HG03060 (cell line): ENCODE measurements at regions not wholly inside any gene's neighbourhood (a gene's known extent, or its start where the extent isn't known, plus 50 kb on each side); places are given as distances from the start of the nearest gene placed in this dataset.
"Not testable (repeated sequence)": the region's sequence is repeated elsewhere in the genome, so short reads cannot be mapped to it uniquely, and the experiment has no call there.

Experiments used
- ATAC-seq: cut with Tn5 transposase; IDR thresholded peaks from one replicate; pipeline ENCODE4 v1.9.1; 2021; ENCODE audit warnings: low read depth, moderate number of reproducible peaks; ENCODE audit not compliant: unreplicated experiment

- ATAC-seq: no peak
Measured at GRCh38 chrX:138254001-138254400, 457.5 kb downstream of the FGF13 start.

DNA sequence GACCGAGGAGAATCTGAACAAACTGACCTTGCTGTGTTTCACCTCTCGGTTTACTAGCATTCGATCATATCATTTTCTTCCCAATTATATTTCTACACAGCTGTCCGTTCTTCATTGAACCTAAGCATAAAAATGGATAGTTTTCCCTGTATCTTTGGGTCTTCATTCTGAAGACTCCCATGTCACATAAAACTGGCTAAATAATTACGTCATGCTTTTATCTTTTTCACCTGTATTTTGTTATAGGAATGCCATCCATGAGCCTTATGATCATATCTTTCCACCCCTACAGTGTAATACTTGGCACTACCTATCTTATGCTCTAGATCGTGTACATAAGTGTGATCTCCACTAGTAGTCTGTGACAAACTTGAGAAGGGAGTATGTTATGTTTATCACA is 456.1 kb downstream of the FGF13 start:
- ATAC-seq: no peak

- ATAC-seq: not testable (repeated sequence)
Measured at GRCh38 chrX:138264095-138264494, 447.4 kb downstream of the FGF13 start.

DNA sequence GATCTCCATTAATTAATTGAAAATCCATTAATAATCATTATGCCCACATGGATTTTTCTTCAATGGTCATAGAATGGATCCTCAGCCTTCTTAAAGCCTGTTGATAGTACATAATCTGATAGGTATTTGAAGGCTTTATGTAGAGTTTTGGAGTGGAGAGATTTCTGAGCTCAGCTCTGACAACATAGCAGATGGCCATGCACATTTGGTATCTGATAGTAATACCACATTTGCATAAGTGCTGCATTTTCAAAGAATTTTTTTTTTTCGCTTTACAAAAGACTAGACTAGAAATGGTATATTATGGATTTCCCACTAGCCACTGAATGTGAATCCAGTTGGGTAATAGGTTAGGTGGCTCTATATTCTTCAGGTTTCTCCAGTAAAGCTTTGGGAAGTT is 440.6 kb downstream of the FGF13 start:
- ATAC-seq: no peak

- ATAC-seq: not testable (repeated sequence)
Measured at GRCh38 chrX:138282598-138283150, 428.8 kb downstream of the FGF13 start.

DNA sequence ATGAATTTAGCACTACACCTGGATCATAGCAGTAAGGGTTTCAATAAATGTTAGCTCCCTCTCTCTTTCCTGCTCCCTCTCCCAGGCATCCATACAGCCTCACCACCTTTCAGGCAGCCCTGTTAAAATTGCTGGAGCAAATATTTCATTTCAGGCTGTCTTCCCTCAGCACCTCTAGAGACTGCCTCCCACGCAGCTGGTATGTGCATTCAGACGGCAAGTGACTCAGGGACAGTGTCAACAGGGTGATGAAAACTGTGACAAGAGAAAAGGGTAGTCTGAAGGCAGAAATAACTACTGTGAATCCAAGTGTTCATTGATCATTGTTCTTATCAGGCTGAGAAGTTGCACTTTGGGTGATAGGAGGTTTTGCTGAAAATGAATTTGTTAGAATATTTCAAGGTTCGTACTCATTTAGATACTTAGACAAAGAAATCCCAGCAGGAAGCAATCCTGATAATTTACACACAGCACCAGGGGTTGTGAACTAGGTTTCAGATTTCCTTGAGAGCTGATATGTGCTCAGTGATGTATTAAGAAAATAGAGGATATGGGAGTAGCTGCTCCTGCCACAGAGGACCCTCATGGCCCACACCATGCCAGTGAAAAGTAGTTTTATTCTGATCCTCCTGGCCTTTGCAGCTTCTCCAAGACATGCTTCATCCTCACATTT is 424.2 kb downstream of the FGF13 start:
- no peak for ATAC-seq

GRCh38 chrX:138294951-138295350 is 416.6 kb downstream of the FGF13 start:
- no peak for ATAC-seq

DNA sequence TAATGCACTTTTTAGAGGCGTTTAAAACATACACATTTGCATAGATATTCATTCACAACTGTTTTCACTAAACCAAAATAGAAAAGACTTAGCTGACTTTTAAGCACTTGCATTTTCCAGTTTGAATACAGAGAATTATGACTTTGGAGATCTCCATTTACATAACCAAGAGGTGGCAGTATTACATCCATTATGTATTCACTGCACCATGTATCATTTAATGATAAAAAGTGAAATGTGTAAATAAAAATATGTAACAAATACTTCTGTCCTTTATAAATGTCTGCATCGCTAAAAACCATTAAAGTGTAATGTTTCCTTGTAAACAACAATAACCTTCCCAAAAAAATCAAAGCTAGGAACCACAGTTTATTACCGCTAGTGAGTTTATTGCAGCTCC is 413.2 kb downstream of the FGF13 start:
- no peak for ATAC-seq

DNA sequence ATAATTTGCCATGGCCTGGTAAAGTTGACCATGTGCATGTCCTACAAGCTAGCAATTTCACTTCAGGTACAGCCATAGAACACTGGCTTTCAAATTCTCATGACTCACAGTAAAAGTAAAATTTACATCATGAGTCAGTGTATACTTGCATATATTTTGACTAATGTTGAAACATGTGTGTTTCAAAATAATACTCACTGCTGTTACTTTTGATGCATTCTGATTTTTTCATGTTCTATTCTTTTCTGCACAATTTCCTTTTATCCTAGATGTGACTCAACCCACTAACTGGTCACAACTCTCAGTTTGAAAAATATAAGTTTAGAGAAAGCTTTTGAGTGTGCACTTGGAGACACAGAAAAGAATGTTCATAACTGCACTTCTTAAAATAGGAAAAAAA is 365.7 kb downstream of the FGF13 start:
- ATAC-seq: no peak

DNA sequence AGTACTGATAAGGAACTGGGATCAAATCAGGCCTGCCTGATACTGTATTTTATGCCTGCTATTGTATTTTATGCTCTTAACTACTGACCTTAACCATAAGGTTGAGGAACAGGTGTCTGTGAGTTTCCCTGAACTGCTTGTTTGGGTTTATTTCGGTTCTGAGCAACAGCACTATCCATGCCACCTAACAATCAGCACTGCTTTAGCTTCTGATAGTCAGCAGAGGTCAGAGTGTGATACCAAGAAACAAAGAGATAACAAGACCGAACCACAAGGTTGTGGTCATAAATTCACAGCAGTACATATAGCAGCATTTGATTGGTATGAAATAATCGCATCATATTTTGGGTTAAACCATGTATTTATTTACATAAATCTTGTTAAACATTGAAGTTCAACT is 362.2 kb downstream of the FGF13 start:
- ATAC-seq: no peak

DNA sequence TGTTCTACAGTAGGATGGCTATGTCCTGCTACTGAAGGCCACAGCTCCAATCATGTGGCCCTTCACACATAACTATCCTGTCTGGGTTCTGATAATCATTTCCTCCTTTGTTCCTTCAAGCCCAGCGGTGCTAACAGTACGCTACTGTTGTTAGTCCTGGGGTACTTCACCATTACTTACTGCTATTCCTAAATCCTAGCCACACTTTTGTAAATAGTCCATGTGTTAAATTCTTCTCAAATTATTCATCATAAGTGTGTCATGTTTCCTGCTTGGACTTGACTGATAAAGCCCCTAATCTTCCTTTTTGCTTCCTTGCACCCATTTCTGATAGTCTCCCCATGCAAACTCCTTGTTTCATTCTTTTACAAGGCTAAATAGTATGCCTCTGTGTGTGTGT is 332.6 kb downstream of the FGF13 start:
- ATAC-seq: no peak

GRCh38 chrX:138408101-138408500 is 303.4 kb downstream of the FGF13 start:
- no peak for ATAC-seq

GRCh38 chrX:138411048-138411447 is 300.5 kb downstream of the FGF13 start:
- no peak for ATAC-seq
